ENCODE measurements at regions not wholly inside any gene's neighbourhood (a gene's known extent, or its start where the extent isn't known, plus 50 kb on each side); places are given as distances from the start of the nearest gene placed in this dataset.

- DNase-seq (ENCODE audit: low spot score), result no peak
Observed at GRCh38 chr21:26224366-26224765, 53.8 kb upstream of the APP start.

All from Ammon's horn (tissue), 1 donor.